VCaP (cell line): ENCODE measurements at regions not wholly inside any gene's neighbourhood (a gene's known extent, or its start where the extent isn't known, plus 50 kb on each side); places are given as distances from the start of the nearest gene placed in this dataset.

ENCODE experiments used
- H3K27ac ChIP-seq: fragments of 450-650 bp; 2 replicates; pipeline ENCODE4 v1.5.1; 2017
- TF ChIP-seq, protein P1 (sequence below): fragments of 450-650 bp; conservative IDR thresholded peaks from 2 replicates; pipeline ENCODE4 v1.5.1; 2017; ENCODE audit warnings: mild to moderate bottlenecking, moderate library complexity

DNA sequence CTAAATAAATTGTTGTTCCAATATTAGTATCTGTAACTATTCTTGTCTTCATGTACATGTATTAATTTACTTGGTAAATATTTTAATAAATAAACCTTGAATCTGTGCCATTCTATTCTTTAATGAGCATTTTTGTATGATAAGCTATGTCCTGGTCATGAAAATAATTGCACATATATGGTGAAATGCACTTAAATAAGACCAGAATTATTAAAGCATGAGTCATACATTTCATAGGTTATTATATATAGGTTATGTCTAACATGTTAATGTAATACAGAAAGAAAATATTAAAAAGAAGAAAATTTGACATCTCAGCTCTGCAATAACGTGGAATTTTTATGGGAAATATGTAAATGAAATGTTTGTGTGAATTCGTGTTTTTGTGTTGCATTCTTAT, 1168.1 kb downstream of the TAF11L14 start:
- TF ChIP-seq, protein P1, sequence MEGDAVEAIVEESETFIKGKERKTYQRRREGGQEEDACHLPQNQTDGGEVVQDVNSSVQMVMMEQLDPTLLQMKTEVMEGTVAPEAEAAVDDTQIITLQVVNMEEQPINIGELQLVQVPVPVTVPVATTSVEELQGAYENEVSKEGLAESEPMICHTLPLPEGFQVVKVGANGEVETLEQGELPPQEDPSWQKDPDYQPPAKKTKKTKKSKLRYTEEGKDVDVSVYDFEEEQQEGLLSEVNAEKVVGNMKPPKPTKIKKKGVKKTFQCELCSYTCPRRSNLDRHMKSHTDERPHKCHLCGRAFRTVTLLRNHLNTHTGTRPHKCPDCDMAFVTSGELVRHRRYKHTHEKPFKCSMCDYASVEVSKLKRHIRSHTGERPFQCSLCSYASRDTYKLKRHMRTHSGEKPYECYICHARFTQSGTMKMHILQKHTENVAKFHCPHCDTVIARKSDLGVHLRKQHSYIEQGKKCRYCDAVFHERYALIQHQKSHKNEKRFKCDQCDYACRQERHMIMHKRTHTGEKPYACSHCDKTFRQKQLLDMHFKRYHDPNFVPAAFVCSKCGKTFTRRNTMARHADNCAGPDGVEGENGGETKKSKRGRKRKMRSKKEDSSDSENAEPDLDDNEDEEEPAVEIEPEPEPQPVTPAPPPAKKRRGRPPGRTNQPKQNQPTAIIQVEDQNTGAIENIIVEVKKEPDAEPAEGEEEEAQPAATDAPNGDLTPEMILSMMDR = no peak

GRCh38 chr5:18805376-18805775, 1171.1 kb downstream of the TAF11L14 start:
- no peak overlapping the region for H3K27ac ChIP-seq
- TF ChIP-seq, protein P1 = no peak

More for the DNA sequence above, 1168.1 kb downstream of the TAF11L14 start:
- H3K27ac ChIP-seq = no peak overlapping the region

GRCh38 chr5:18807256-18808149, 1173.2 kb downstream of the TAF11L14 start:
- TF ChIP-seq, protein P1 = no peak
- H3K27ac ChIP-seq = no peak overlapping the region

DNA sequence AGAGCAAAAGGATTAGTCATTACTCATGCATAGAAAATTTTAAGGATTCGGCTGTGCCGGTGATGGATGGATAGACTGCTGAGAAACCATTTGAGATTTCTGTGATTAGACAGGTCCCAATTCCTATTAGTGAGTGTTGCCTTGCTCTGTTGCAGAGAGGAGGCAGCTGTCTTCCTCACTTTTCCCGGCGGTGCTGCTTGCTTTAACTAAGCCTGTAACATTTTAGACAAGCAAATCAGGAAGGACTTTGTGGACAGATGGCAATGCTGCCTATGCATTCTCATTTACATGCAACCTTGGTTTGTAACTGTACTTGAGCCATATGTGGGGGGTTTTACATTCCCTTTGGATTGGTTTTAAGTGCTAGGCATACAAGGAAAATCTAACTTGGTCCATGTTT, 1176.3 kb downstream of the CDH18 start:
- H3K27ac ChIP-seq = no peak overlapping the region
- TF ChIP-seq, protein P1 = no peak

- no peak overlapping the region for H3K27ac ChIP-seq
- TF ChIP-seq, protein P1 = no peak
Observed at GRCh38 chr5:18828351-18828750, 1159.6 kb downstream of the CDH18 start.

DNA sequence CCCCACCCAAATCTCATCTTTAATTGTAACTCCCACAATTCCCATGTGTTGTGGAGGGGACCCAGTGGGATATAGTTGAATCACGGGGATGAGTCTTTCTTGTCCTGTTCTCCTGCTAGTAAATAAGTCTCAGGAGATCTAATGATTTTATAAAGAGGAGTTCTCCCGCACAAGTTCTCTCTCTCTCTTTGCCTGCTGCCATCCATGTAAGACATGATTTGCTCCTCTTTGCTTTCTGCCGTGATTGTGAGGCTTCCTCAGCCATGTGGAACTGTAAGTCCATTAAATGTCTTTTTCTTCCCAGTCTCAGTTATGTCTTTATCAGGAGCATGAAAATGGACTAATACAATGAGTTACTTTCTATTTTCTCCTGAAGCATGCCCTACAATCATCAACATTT, 1158.5 kb downstream of the CDH18 start:
- H3K27ac ChIP-seq = no peak overlapping the region
- TF ChIP-seq, protein P1 = no peak

DNA sequence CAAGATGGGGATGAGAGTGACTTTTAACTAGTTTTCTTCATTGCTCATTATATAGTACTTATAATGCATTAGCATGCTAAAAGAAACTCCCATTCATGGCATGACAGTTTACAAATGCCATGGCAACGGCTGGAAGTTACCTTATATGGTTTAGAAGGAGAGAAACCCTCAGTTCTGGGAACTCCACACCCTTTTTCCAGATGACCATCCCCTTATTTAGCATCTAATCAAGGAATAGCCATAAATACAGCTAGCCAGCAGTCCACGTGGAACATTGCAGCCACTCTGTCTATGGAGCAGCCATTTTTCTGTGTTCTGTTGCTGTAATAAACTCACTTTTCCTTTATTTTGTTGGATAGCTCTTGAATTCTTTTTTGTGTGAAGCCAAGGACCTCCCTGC, 1137.8 kb downstream of the CDH18 start:
- TF ChIP-seq, protein P1 = no peak

More for the DNA sequence above, 1137.8 kb downstream of the CDH18 start:
- H3K27ac ChIP-seq = no peak overlapping the region
